GM21360 (cell line): ENCODE measurements at regions not wholly inside any gene's neighbourhood (a gene's known extent, or its start where the extent isn't known, plus 50 kb on each side); places are given as distances from the start of the nearest gene placed in this dataset.

ENCODE experiments used
- ATAC-seq: cut with Tn5 transposase; IDR thresholded peaks from one replicate; pipeline ENCODE4 v1.9.1; 2021; ENCODE audit warnings: mild to moderate bottlenecking, moderate library complexity; ENCODE audit not compliant: unreplicated experiment

DNA sequence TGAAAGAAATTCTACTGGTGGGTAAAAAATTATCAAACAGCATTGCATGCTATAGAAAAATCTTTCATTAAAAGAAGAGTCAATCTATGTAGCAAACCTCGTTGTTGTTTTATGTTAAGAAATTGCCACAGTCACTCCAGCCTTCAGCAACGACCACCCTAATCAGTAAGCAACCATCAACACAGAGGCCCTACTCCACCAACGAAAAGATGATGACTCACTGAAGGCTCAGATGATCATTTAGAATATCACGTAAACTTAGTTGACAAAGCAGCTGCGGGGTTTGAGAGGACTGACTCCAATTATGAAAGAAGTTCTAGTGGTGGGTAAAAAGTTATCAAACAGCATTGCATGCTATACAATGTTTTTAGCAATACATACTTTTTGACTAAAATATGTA lies 242.6 kb downstream of the DRD1 start:
- no peak for ATAC-seq

DNA sequence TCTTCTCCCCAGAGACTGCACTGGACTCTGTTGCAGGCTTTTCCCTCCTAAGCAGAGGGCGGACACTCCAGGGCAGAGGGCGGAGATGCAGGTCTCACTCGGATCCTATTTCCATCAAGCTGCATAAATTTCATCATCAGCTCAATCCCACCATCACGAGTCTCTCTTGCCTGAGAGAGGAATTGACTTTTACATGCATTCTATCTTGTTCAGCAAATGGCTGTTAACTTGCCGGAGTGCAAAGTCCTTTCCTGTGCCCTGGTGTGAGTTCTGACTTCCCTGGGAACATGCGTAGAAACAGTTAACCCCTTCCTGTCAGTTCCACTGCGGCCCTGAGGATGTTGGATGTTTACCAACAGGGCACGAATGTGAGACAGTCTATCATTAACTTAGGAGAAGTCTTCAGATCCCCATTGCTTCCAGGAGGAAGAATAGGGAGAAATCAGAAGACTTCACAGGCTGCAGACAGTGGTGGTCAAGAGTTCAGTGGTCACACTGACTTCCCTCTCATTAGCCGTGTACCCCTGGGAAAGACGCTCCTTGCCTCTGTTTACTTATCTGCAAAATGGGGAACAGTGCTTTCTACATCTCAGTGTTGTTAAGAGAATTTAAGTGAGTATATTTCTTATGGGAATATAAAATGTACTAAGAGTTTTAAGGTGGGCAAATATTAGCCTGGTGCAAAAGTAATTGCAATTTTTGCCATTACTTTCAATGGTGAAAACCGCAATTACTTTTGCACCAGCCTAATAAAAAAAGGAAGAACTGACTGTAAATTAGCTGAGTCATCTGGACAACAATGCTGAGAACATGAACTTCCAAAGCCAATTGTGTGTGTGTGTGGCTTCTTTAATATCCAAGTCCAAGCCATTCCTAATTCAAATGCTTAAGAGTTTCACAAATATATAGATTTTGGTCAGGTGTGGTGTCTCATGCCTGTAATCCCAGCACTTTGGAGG lies 248.0 kb downstream of the DRD1 start:
- no peak for ATAC-seq

DNA sequence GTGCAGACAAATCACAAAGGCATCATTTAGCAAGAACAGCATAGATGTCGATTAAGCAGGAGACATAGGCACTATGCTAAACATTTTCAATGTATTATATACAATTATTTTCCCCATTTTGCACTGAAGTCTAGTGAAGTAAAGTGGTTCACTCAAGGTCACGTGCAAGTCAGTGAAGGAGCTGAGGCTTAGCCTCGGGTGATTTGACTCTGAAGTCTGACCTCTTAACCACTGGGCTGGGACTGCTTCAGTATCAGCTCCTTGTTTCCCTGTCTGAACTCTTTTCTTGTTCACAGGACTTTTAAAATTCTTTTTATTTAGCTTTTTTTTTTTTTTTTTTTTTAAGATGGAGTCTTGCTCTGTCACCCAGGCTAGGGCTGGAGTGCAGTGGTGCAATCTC lies 262.7 kb downstream of the DRD1 start:
- ATAC-seq, result no peak

DNA sequence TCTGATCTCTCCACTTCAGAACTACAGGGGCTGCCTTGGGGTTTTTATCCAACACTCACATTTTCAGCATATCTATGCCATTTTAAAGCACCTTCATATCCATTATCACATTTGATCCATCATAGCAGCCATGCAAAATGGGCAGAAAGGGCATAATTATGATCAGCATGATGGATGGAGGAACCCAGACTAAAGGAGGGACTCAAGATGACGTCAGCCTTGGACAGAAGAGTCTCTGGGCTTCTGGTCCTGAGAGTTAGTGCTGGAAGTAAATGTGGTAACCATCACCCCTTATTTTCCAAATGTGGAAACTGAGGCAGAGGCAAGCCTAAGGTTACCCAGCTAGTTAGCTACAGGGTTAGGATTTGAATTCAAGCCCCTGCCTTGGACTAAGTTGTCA lies 273.1 kb downstream of the DRD1 start:
- ATAC-seq, result no peak

DNA sequence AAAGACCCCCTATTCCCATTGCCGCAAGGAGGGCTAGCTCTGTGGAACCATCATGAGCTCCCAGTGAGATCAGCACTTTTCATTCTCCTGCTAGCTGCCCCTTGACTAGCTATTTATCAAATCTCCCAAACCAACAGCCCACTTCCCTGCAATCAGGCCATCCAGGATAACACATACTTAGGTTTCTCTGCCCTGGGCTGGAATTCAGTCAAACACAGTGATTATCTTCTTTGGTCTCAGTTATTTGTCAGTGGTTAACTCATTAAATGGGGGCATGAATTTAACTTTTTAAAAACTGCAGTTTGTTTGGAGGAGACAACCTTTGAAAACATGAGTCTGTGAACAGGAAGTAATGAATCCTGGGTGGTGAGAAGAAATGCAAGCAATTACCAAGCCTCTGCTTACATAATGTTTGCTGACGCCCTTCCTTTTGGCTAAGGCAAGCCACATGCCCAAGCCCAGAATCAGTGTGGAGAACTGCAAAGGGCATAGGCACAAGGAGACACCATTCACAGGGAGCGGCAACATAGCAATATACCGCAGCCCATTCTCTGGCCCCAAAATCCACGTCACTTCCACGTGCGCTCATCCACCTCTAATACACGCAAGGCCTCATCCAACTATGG lies 275.0 kb downstream of the DRD1 start:
- no peak for ATAC-seq

DNA sequence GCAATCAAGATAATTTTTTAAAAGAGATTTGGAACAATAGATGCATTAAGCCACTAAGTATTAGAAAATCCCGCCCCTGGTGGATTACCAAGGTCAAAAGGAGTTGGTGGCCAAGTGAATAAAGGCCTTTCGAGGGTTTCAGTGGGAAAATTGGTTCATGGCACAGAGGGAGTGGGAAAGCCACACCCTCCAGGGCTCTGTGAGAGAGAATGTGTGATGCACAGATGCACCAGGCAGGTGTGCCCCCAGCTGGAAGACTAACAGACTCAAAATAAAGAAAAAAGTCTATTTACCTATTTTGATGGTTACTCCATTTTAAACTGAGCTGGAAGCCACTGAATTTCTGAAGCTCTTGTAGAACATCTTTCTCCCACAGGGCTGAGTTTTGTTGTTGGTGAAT lies 278.0 kb downstream of the DRD1 start:
- ATAC-seq, result no peak

DNA sequence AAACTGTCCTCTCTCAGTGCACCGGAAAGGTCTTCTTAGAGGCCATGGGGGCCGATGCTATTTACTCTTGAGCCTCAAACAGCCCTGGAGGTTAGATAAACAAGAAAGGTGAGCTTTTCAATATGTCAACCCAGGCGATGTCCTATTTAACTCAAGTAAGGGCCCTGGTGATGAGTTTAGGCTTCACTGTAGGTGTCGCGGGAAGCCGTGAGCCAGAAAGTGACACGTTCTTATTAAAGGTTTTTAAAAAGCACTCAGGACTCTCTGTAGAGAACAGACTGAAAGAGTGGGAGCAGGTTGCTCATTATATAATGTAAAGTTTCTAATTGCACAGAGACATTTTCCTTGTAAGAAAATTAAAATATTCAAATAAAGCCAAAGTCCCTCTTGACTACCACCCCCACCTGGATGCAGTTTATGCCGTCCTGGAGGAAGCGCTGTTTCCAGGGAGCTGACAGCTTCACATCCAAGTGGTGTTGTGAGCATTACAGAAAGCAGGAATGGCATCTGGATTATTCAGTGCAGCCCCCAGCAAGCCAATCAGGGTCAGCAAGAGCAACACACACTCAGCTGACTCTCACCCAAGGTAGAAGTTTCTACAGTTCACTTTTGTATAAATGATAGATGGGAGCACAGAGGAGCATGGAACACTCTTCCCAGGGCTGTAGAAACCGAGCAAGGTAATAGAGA lies 280.3 kb downstream of the DRD1 start:
- ATAC-seq, result no peak

DNA sequence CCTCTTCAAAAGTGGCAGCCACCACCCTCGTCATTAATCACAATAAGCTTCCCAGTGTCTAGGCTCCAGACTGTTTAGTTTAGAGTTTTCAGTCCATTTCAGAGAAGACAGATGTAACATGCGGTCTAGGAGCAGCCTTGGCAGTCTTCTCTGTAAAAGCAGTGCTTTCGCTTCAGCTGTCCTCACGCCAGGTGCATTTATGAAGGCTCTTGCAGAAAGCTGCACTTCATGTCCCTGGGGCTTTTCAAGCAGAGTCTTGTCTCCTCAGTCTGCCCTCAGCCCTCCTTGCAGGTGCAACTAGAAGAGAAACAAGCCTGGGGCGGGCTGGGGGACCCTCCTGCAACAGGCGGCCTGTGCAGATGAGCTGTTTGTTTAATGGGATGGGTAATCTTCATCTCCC lies 281.9 kb downstream of the DRD1 start:
- no peak for ATAC-seq

DNA sequence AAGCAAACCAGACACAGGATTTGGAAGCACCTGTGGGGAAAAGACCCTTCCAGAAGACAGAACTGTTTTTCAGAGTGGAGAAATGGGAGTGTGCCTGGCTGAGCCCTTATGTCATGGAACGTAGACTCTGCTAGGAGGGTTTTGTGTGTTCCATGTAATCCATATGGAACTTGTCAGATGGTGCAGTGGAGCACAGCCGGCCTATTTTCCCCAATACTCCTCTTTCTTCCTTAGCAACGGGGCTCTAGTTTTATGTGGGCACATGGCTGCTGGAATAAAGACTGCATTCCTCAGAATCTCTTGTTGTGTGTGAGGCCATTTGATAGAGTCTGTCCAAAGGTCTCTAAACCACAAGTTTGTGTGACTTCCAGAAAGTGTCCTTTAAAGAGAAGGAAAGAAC lies 284.0 kb downstream of the DRD1 start:
- no peak for ATAC-seq

DNA sequence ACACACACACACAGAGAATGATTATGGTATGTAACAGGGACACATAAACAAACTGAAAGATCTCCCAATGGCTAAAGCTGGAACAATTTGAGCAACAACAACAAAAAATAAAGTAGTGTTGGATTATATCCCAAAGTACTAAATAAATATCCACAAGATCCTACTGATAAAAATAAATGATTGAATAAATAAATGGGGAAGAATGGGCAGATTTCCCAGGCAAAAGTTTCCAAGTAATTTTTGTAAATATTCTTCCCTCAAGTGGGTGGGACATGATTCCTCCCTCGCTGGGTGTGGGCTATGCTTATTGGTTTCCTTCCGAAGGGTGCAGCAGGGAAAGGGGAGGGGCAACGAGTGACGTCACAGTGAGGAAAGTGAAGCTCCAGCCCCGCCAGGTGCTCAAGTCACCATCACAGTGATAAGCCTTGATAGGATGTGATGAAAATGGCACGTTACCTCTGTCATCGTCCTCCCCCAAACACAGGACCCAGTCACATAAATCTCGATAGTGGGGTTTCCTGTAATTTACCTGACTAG lies 295.3 kb downstream of the DRD1 start:
- no peak for ATAC-seq

DNA sequence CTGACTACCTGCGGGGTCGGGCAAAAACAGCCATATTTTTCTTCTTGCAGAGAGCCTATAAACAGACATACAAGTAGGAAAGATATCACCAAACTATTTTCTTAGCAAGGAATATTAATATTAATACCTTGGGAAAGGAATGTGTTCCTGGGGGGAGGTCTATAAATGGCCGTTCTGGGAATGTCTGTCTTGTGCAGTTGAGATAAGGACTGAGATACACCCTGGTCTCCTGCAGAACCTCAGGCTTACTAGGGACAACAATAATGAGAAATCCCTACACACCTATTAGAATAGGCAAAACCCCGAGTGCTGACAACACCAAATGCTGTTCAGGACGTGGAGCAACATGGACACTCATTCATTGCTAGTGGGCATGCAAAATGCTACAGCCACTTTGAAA lies 297.2 kb downstream of the DRD1 start:
- ATAC-seq, result no peak

DNA sequence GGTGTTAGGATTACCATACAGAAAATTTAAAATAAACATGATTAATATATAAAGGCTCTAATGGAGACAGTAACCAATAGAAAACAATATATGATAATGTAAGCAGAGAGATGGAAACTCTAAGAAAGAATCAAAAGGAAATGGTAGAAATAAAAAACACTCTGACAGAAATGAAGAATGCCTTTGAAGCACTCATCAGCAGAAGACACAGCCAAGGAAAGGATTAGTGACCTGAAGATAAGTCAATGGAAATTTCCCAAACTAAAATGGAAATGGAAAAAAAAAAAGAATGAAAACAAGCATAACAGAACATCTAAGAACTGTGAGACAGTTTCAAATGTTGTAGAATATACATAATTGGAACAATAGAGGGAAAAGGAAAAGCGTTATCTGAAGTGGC lies 302.6 kb downstream of the DRD1 start:
- ATAC-seq, result no peak

DNA sequence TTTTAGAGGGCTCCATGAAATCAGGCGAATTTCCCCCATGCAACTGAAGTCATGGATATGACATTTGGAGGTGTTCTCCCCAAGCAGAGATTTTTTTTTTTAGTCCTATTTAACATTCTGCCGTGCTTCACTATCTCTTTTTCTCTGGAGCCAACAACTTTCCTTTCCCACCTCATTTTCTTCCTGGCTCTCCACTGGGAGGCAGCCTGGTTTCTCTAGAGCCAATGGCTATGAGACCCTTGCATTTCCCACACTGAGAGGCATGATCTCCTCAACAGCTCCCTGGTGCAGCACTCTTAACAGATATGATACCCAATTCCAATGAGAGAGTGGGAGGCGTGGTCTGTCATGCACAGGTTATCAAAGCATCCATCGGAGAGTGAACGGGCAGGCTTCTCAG lies 310.8 kb downstream of the DRD1 start:
- no peak for ATAC-seq

DNA sequence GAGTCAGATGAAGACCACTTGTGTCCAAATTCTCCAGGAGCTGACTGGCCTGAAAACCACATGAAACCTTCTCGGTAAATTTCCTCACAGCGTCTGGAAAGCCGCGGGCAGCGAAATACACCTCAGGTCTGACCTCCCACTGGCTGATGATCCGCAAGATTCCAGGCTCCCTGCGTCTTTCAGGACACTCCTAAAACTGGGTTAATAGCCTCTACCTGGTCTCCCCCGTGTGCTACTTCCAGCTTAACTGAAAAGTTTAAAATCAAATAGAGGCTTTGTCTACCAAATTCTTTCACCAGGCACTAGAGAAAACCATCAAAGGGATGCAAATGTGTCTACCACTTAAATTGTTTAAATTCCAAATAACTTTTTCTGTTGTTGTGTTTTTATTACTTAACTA lies 312.6 kb downstream of the DRD1 start:
- no peak for ATAC-seq

DNA sequence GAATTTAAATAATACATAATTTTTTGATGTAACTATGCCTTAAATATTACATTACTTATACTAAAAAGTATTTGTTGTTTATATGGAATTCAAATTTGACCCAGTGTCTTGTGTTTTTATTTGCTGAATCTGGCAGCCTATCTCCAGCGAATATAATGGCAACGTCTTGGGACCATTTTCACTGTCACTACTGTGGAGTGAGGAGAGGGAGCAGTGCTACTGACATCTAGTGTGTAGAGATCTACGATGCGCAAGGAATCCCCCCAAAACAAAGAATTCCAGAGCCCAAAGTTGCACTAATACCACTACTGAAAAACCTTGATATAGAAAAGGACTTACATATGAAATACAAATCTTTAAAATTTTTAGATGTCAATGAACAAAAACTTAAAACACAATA lies 314.4 kb downstream of the DRD1 start:
- no peak for ATAC-seq

DNA sequence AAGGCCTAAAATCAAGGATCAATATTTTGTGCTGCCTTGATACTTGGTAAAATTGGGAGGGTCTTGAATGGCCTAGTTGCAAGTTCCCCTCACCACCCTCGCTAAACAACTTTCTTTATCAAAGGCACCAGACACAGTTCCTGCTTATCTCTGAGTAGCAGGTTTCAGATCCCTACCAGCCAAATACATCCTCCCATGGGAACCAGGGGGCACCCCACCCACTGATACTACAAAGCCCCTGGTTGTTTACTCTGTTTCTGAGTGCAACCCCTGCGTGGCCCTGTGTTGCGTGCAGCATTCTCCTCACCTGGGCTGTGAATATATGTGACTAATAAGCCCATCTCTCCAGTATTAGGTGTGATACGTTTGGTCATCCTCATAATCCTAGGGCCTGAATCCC lies 314.9 kb downstream of the DRD1 start:
- no peak for ATAC-seq

DNA sequence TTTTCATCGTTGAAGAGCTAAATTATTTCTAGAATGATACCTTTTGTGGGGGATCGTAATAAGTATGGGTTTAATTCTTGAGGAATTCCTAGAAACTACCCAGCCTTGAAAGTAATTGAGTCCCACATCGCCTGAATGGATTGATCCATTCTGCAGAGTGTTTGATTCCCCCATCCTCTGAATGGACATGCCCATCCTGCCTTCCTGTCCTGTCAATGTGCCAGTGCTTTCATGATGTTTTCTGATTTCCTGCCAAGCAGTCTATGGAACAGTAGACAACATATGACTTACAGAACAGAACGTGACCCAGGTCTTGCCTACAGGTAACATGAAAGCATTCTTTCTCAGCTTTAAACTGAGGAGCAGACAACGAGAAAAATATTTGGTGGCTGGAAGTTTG lies 319.2 kb downstream of the DRD1 start:
- no peak for ATAC-seq

DNA sequence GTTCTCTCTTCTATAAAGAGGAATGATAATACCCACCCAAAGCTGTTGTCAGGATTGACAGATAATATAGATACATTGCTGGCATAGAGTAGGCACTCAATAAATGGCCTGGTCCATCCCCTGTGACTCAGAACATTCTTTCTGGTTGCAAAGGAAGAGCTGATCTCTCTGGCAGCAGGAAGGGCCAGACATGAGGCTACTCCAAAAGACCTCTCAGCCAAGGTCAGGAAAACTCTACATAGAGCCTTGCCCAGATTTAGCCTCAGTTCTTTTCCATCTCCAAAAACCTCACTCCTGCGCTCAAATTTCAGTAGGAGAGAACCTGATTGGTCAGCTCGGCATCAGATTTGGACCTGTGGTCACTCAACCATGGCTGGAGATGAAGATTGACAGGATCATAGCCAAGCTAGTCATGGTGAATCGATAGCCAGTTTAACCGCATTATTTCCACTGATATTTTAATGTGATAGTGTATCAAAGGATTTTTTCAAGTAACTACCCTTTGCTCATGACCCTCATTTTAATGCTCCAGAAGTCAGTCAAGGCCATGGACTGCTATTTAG lies 319.6 kb downstream of the DRD1 start:
- ATAC-seq, result no peak

DNA sequence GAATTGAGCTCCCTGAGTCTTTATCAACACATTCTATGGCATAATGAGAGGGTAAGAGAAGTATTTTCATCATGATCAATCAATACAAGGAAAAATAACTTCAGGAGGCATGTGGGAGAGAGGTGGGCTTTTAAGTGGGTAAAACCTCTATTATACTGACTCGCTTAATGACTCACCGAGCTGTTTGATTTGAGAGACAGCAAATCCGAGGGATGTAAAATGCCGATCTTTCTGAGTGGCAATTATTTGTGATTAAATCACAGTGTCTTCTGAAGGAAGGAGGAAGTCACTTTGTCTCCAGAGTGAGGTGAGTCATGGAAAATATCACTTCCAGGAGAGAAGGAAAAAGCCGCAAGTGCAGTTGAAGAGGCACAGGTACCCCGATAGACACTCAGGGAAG lies 320.4 kb downstream of the DRD1 start:
- no peak for ATAC-seq

DNA sequence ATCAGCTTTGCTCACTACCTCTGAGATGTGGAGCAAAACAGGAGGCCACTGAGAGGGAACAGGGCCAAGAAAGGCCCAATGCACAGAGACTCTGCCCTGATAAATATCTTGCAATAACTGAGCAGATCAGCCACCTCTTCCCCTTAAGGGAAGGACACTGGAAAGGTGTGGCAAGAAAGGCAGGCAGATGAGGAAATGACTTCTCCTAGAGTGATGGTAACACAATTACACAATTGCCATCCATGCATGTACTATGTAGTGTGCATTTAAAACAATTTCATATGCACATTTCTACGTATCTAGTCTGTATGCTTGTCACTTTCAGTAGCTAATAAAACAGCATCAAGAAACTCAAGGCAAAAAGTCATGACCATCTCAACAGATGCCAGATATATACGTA lies 322.5 kb downstream of the DRD1 start:
- ATAC-seq, result no peak

DNA sequence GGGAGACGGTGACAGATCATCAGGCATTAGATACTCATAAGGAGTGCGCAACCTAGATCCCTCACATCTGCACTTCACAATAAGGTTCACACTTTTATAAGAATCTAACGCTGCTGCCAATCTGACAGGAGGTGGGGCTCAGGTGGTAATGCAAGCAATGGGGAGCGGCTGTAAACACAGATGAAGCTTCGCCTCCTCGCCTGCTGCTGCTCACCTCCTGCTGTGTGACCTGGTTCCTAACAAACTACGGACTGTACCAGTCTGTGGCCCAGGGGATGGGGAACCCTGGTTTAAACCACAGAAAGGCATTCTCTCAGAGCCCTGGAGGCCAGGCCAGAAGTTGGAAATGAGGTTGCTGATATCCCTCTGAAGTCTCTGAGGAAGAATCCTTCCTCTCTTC lies 323.6 kb downstream of the DRD1 start:
- no peak for ATAC-seq
